GM21367 (cell line): ENCODE measurements at regions not wholly inside any gene's neighbourhood (a gene's known extent, or its start where the extent isn't known, plus 50 kb on each side); places are given as distances from the start of the nearest gene placed in this dataset.

ENCODE experiments used
- ATAC-seq: cut with Tn5 transposase; IDR thresholded peaks from one replicate; pipeline ENCODE4 v1.9.1; 2021; ENCODE audit not compliant: unreplicated experiment

DNA sequence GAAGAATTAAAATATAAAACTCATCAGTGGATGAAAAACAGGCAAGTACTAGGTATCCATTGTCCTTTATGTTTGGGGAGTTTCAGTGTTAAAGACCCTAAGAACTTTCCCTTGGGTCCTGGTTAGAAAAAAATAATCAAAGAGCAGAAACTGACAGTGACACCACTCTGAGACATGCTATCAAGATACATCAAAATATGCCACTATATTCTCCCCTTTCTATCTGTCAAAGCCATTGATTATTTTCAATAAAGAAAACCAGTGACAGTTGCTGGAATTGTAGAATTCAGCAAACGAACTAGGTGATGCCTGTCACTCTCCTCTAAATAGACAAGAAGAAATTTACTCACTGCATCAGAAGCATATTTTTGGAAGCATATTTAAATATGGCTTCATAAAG is 496.7 kb upstream of the CFAP20DC start:
- ATAC-seq: no peak

DNA sequence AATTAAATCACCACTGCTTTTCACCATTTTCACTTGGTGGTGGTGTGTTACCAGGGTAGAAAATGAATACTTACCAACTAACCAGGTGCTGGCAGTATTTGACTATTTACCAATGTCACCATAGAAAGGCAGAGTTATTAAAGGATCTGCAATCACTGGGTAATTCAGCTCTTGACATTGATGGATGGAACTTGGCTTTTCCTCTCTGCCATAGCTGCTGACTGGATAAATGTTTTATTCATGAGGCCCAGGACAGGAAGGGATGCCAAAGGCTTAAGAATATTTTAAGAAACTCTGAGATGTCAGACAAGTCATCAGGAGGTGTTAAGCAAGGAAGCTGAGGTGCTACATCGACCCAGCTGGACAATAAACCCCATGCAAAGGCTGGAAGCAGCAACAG is 495.5 kb upstream of the CFAP20DC start:
- ATAC-seq: no peak

DNA sequence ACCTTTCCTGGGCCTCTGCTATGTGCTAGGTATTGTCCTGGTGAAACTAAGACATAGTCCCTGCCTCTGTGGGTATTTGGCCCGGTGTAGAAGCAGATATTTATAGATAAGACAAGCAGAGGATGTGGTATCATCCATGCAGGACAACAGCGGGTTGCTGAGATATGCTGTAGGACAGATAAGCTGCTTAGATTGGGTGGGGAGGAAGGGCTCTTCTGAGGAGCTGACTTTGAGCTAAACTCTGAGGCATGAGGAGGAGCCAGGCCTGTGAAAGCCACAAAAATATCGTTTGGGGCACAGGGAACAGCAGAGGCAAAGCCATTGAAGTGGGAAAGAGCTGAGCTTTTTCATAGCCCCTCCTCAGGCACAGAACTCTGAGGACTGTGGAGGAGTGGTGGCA is 492.5 kb upstream of the CFAP20DC start:
- ATAC-seq: no peak

DNA sequence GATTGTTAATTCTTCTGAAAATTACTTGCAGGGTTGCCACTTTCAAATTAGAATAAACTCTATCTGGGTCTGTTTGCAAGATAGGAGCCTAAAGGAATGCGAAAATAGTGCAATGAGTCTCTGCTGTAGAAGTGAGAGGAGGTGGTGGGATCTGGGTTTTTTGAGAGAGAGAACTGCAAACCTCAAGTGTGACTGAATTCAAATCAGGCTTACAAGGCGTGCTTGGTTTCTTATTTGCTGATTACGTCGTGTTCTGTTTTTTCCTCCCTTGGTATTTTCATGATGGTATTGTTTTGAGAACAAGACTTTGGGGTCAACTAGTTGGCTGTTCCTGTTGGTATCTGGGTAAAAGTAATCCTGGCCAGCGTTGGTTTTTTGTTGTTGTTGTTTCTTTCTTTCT is 490.9 kb upstream of the CFAP20DC start:
- ATAC-seq: peak; percentile 78

DNA sequence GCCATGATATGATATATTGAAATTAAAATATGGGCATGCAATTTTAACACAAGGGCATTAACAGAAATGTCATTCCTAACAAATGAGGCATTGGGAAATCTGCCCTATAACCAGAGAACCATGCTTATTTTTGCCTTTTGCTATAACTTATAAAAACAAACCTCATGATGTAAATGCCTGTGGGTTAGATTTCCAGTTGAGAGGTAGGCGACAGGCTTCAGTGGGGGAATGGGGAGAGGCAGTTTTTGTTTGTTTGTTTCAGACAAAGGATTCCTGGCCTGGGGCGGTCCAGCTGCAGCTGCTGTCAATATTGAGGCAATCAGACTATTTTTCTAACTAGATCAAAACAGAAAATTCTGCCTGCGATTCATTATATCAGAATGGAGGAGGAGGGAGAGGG is 490.4 kb upstream of the CFAP20DC start:
- no peak for ATAC-seq

DNA sequence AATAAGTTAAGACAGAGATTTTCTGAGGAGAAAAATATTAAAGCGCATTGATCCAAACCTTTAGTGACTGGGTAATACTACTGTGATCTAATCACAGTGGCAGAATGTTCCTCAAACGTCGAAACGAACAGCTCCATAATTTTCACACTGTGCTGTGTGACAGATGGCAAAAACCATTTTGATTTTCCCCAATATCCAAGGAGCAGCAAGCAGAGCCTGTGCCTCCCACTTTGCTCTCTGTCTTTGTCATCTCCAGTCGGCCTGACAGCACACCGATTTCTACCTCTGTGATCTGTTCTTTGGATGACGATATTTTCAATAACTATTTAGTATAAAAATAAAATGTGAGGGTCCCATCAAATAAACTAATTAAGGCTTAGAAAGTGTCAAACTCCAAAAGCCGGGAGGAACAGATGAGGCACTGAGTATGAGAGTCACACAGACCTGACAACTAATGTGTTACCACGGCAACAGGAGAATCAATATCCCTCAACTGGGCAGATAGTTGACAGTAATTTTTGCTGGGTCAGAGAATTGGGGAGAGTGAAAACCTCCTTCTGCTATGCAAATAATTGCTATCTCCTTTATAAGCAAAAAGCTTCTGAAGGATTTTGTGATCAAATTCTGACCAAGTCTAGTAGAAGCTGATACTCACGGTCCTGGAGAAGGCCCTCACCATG is 489.1 kb upstream of the CFAP20DC start:
- ATAC-seq: no peak

DNA sequence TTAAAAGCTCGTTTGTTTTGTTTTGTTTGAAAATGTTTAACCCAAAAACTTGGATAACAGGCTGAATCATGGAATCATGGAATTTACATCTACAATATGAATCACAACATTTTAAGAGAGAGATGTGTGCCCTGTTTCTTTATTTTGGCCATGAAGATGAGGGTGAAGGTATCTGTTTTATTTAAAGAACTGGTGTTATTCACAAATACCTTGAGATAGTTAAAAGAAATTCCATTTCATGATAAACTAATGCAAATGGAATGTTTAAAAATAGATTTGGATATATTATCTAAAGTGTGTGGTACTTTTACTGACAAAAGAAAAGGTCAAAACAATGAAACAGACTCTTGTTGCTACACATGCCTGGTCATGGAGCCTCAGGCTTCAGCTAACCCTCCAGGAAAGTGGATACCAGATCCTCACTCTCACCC is 486.0 kb upstream of the CFAP20DC start:
- no peak for ATAC-seq

DNA sequence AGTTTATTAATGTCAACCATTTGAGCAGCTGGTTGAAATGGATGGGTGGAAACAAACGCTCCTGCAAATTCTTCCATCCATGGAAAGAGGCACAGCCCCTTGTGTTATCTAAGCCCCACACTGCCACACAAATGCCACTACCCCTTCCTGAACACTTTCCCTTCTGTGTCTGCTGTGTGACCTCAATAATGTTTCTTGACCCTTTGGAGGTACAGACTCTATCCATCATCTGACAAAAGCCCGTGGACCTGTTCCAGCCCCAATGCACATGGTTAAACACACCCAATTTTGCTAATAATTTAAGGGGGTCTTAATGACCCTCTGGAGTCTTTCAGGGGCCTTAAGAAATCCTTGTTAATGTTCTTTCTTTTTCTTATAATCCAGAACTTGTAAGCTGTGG is 482.2 kb upstream of the CFAP20DC start:
- no peak for ATAC-seq

DNA sequence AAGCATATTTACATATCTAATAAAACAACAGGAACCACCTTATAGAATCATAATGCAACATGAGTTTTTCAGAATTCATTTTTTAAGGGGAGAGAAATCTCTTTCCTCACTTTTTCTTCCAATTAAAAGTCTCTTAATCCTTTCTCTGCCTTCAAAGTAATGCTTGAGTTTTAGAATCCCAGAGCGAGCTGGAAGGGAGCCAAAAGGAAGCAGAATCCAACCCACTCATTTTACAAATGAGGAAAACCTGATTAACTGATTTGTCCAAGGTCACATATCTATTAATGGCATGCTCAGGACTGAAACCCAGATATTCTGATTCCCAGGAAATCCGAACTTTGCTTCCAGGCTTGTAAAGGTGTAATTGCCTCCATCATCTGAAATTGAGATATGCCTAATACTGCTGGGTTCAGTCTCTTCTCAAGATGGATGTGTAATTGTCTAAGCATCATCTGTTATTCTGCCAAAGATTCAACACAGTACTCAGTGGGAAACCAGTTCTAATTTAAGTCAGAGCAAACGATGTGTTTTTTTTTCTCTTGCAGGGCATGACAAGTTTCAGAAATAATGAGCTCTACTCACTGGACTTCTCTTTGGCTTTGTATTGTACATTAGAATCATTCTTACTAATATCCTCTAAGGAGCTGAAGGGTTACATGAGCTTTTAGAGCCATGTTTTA is 481.4 kb upstream of the CFAP20DC start:
- ATAC-seq: no peak

DNA sequence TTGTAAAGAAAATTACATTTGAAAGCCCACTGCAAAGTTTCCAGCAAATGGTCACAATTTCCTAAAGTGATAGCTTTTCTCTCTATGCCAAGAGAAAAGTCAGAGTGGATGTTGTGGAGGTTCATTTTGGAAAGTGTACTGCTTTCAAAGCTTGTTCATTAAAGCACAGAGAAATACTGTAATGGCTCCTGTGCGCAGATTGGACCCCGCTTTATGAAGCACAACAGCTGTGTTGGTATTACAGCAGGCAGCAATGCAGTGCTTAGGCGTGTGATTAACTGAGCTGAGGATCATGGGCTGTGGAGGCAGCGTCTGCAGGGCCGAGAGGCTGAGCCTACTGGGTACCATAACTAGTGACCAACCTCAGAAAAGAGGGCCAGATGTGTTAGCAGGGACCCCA is 478.4 kb upstream of the CFAP20DC start:
- ATAC-seq: no peak

DNA sequence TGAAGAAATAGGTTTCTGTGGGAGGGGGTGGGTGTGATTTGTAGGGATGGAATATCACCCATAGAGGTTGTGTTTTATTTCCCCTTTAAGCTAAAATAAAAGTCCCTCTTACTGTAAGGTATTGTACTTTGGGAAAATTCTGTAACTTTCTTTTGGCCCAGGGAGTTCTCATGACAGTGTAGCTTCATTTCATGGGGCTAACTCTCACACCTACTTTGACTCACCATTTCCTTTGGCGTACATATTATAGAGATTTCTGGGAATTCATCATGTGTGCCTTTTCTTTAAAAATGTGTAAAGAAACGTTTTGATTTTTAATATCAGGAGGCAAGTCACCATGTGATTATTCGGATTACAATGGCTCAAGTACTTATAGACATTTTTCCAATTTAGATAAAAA is 477.7 kb upstream of the CFAP20DC start:
- ATAC-seq: no peak

DNA sequence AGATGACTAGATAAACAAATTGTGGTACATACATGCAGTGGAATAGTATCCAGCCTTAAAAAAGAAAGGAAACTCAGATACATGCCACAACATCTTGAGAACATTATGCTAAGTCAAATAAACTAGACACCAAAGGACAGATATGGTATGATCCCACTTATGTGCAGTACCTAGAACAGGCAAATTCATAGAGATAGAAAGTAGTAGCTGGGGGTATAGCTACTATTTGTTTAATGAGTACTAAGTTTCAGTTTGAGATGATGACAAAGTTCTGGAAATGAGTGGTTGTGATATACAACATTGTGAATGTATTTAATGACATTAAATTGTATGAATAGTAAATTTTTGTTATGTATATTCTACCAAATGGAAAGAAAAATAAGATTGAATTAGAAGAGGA is 477.2 kb upstream of the CFAP20DC start:
- ATAC-seq: no peak

DNA sequence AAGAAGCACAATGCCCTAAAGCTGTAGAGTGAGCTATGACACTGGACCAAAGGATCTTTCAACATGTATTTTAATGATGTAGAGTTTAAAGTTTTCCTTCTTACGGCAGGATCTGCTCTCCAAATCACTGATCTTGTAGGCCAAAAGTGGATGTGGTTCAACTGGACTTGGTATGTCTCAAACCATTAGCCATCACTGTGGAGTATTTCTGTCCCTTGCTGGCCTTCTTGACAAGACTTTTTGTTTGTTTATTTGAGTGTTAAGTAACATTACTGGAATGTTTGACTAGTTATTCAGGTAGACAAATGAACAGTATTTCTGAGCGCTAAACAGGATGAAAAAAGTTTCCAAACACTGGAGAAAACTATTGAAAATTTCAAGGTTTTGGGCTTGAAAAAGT is 472.7 kb upstream of the CFAP20DC start:
- ATAC-seq: no peak

DNA sequence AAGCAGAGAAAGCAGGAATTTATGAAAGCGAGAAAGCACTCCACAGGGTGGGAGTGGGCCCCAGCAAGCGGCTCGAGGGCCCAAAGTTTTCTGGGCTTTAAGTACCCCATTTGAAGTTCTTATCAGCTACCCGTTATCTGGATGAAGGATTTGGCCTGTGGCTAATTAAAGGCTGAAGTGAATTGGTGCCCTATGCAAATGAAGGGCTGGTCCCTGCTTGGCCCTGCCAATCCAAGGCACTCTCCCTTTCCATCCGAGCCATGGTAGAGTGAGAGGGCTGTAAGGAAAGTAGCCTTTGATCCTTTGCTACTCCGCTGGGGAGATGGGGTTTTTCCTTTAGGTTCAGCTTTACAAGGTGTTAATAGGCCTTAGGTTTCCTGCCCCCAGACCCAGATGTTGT is 469.3 kb upstream of the CFAP20DC start:
- no peak for ATAC-seq

DNA sequence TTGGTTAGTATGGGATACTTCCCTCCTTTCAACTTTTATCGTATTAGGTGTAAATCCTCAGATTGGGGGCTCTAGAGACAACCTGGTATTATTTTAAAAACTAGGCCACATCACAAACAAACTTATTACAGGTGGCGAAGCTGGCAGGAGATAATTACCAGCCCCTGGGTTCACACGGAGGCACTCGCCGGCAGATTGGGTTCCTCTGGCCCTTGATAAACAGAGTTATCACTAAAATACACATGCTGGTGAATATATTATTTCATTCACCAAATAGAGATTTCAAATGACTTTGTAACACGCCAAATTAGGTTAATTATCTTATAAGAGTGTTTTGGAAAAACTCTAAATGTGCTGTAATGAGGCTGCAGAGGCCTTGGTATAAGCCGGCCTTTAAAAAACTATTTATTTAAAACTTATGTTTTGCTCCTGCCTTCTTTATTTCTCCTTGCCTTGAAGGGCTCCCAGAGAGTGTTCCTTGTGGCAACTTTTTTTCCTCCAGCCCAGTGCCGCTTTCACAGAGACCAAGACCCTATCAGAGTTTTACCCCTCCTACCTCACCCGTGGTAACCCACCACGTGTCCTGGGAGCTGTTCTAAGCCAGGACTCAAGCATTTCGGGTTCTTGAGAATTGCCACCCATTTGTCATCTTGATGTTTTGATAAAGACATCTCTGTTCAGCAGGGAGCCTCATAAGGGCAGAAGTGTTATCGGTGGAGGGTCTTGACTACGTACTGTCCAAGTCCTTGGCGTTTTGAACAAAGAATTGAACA is 468.6 kb upstream of the CFAP20DC start:
- ATAC-seq: no peak

DNA sequence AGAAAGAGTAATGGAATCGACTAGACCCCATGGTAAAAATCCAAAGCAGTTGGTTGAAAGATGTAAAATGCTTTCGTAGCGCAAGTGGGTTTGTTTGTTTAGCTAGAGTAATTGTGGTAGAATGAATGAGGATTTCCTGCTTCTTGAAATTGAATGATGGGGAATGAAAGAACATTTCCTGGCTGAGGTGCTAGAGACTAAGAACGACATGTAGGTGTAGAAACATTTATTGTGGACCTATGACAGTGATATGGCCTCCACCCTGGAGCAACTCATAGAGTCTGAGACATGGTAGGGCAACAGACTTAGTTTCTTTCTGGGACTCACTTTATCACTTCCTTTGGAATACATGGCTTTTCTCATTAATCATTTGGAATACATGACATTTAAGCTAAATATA is 467.6 kb upstream of the CFAP20DC start:
- no peak for ATAC-seq

DNA sequence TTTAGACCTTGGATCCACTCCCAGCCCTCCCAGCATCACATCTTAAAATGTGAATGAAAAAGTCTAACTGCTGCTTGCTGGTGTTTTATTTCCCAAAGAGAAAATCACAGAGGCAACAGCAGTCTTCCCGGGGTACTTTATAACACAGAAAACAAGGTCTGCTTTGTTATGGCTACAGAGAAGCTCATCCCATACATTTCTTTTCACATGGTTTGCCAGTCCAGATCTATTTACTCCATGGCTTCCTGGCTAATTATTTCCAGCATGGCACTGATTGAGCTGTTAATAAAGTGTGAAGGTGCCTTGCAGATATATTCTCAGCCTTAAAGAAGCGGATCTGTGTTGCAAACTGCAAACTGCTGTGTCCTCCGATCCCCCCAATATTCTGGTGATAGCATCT is 466.1 kb upstream of the CFAP20DC start:
- no peak for ATAC-seq

DNA sequence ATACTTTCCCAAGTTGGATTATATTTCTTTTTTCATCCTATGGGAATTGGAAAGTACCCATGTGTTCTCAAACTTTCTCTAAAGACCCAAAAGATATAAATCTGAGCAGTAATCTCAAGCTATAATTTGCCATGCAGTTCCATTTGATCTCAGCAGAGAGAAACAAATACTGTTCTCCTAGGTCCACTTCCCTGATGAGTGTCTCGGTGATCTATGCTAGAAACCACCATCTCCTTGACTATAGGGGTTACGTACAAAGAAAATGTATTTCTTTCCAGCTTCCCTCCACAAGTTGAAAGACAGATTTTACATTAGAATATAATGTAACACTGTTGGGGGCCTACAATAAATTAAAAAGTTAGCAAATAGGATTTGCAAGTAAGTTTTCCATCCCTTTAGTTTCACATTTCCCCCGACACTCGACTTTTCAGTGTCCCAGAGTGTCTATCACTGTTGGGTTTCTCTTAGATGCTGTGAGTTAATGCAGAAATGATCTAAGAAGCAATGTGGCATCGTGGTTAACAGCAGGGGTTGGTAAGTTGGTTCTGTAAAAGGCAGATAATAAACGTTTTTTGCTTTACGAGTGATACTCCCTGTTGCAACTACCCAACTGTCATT is 465.1 kb upstream of the CFAP20DC start:
- ATAC-seq: no peak

DNA sequence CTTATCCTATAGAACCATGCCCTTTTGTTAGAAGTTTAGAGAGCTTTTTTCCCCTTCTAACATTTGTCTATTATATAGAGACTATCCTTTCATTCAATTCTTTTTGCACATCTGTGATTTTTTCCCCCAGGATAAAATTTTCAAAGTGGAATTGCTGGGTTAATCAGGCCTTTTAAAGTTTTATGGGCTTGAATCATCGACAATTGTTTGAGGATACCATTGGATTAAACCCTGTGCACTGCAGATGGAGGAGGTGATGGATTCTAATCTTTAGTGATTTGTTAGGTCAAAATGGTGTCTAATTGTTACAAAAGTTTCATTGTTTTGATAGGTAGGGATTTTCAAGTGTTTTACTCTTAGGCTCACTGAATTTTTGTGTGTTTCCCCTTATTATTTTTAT is 463.7 kb upstream of the CFAP20DC start:
- no peak for ATAC-seq

DNA sequence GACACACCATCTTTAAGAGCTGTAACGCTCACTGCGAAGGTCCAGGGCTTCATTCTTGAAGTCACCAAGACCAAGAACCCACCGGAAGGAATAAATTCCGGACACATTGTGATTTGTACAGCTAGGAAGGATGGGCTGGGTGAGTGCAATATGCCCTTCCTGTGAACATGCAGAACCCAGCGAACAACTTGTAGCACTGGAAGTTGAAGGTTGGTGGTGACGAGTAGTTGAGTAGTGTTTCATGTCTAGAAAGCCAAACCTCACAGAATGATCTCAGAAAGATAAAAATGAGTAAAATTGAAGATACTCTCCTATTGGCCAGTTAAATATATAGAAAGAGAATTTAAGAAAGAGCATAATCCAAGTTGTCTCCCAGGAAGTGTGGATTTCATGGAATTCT is 462.2 kb upstream of the CFAP20DC start:
- ATAC-seq: no peak

DNA sequence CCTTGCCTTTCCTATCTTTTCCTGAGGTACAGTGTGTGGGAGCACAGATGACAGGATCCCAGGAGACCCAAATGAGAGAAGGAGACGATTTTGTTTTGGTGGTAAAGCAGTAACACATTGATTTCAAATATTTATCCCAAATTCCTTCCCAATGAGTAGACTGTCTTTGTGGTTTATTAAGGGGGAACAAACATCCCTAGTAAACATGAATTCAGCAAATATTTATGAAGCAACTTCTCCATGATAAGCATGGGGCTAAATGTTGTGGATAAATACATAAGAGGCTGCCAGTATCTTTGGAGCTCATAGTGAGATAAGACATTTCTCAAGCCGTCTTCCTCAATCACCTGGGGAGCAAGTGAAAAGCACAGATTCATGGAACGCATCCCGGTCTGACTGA is 460.8 kb upstream of the CFAP20DC start:
- no peak for ATAC-seq

DNA sequence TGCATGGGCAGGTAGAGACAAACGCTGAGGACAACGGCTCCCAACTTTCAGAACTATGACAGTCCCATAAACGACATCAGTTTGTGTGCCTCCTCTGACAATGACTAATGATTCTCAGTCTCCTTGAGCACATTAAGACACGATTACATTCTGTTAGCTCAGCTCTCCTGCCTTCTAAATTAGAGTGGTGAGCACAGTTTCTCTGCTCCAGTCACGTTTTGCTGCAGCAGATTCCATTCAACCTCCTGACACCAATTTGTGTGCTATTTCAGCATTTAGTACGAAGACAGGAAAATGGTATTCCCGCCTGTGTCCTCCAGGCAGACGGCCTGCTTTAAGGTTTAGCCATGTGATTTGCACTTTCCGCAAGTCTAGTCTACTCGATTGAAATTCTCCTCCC is 458.4 kb upstream of the CFAP20DC start:
- ATAC-seq: no peak
